Muscle layer of duodenum (tissue), 2 donors: ENCODE measurements at regions not wholly inside any gene's neighbourhood (a gene's known extent, or its start where the extent isn't known, plus 50 kb on each side); places are given as distances from the start of the nearest gene placed in this dataset.
"Not testable (repeated sequence)": the region's sequence is repeated elsewhere in the genome, so short reads cannot be mapped to it uniquely, and the experiment has no call there.

Source experiments
- H3K27ac ChIP-seq: one replicate; pipeline ENCODE4 v1.7.0; 2013; ENCODE audit warnings: mild to moderate bottlenecking, low read length
- H3K27me3 ChIP-seq: one replicate; pipeline ENCODE4 v1.7.0; 2013; ENCODE audit warnings: low read depth, mild to moderate bottlenecking, control low read depth, low read length
- H3K36me3 ChIP-seq, 2 donors: one replicate each; pipeline ENCODE4 v1.7.0; 2013; ENCODE audit warnings: low read length in 2 of 2, control low read depth in 1 of 2, mild to moderate bottlenecking in 1 of 2; ENCODE audit not compliant: insufficient read depth in 2 of 2, control insufficient read depth in 1 of 2
- H3K4me1 ChIP-seq, 2 donors: one replicate each; pipeline ENCODE4 v1.7.0; 2013; ENCODE audit warnings: low read length in 2 of 2, mild to moderate bottlenecking in 2 of 2, control low read depth in 1 of 2, moderate library complexity in 1 of 2; ENCODE audit not compliant: insufficient read depth in 2 of 2, control insufficient read depth in 1 of 2
- H3K4me3 ChIP-seq, 2 donors: one replicate each; pipeline ENCODE4 v1.7.0; 2013; ENCODE audit warnings: low read length in 2 of 2, low read depth in 1 of 2, mild to moderate bottlenecking in 1 of 2
- H3K9me3 ChIP-seq, 2 donors: one replicate each; pipeline ENCODE4 v1.7.0; 2013; ENCODE audit warnings: low read length in 2 of 2, control low read depth in 1 of 2, mild to moderate bottlenecking in 1 of 2; ENCODE audit not compliant: control insufficient read depth in 1 of 2
- donor health status: healthy.

- H3K9me3 ChIP-seq, result no peaks in the 10 kb centered on the region
- no peak overlapping the region for H3K27ac ChIP-seq
- no peaks in the 10 kb centered on the region for H3K27me3 ChIP-seq
- H3K36me3 ChIP-seq, result no peaks in the 10 kb centered on the region
- H3K4me1 ChIP-seq, result no peaks in the 10 kb centered on the region
- H3K4me3 ChIP-seq, result no peak overlapping the region
These were observed 351.9 kb upstream of the FAT1 start for GRCh38 chr4:187075514-187075913.

- H3K27me3 ChIP-seq, result no peaks in the 10 kb centered on the region
- H3K4me3 ChIP-seq, result no peak overlapping the region
- H3K36me3 ChIP-seq, result no peaks in the 10 kb centered on the region
- H3K27ac ChIP-seq, result no peak overlapping the region
- H3K9me3 ChIP-seq, result no peaks in the 10 kb centered on the region
- no peaks in the 10 kb centered on the region for H3K4me1 ChIP-seq
These were observed 354.2 kb upstream of the FAT1 start for GRCh38 chr4:187077744-187078401.

GRCh38 chr4:187084701-187085100, 361.0 kb upstream of the FAT1 start:
- Histone ChIP-seq H3K36me3 (no peaks in the 10 kb centered on the region), H3K27ac (no peak overlapping the region), H3K27me3 (no peaks in the 10 kb centered on the region), H3K9me3 (no peaks in the 10 kb centered on the region), H3K4me1 (no peaks in the 10 kb centered on the region), H3K4me3 (no peak overlapping the region)

GRCh38 chr4:187085339-187085738, 361.7 kb upstream of the FAT1 start:
- Histone ChIP-seq H3K4me1 (no peaks in the 10 kb centered on the region), H3K27ac (no peak overlapping the region), H3K27me3 (no peaks in the 10 kb centered on the region), H3K36me3 (no peaks in the 10 kb centered on the region), H3K4me3 (no peak overlapping the region), H3K9me3 (no peaks in the 10 kb centered on the region)

- Histone ChIP-seq H3K9me3 (no peaks in the 10 kb centered on the region), H3K27ac (no peak overlapping the region), H3K4me1 (no peaks in the 10 kb centered on the region), H3K27me3 (no peaks in the 10 kb centered on the region), H3K36me3 (no peaks in the 10 kb centered on the region), H3K4me3 (no peak overlapping the region)
These were observed 362.5 kb upstream of the FAT1 start for GRCh38 chr4:187086151-187086550.

GRCh38 chr4:187088070-187088799, 364.6 kb upstream of the FAT1 start:
- H3K4me1 ChIP-seq, result no peaks in the 10 kb centered on the region
- no peaks in the 10 kb centered on the region for H3K9me3 ChIP-seq
- H3K27me3 ChIP-seq, result no peaks in the 10 kb centered on the region
- no peaks in the 10 kb centered on the region for H3K36me3 ChIP-seq
- H3K4me3 ChIP-seq, result no peak overlapping the region
- no peak overlapping the region for H3K27ac ChIP-seq

GRCh38 chr4:187090401-187090800, 366.7 kb upstream of the FAT1 start:
- Histone ChIP-seq H3K27me3 (no peaks in the 10 kb centered on the region), H3K9me3 (no peaks in the 10 kb centered on the region), H3K4me3 (no peak overlapping the region), H3K4me1 (no peaks in the 10 kb centered on the region), H3K36me3 (no peaks in the 10 kb centered on the region), H3K27ac (no peak overlapping the region)

GRCh38 chr4:187090832-187091231, 367.2 kb upstream of the FAT1 start:
- H3K4me1 ChIP-seq, H3K9me3 ChIP-seq, H3K27me3 ChIP-seq, H3K27ac ChIP-seq, H3K4me3 ChIP-seq, H3K36me3 ChIP-seq: not testable (repeated sequence)

GRCh38 chr4:187094144-187094543, 370.5 kb upstream of the FAT1 start:
- no peaks in the 10 kb centered on the region for H3K27me3 ChIP-seq
- H3K27ac ChIP-seq, result no peak overlapping the region
- no peaks in the 10 kb centered on the region for H3K4me1 ChIP-seq
- H3K4me3 ChIP-seq, result no peak overlapping the region
- peaks cover 6 to 11% of the 10 kb centered on the region in 2 donors for H3K9me3 ChIP-seq
- no peaks in the 10 kb centered on the region for H3K36me3 ChIP-seq

GRCh38 chr4:187098429-187098828, 374.8 kb upstream of the FAT1 start:
- Histone ChIP-seq H3K27me3 (no peaks in the 10 kb centered on the region), H3K27ac (no peak overlapping the region), H3K4me1 (no peaks in the 10 kb centered on the region), H3K4me3 (no peak overlapping the region), H3K36me3 (no peaks in the 10 kb centered on the region), H3K9me3 (peaks cover 6 to 11% of the 10 kb centered on the region in 2 donors)

GRCh38 chr4:187103351-187103750, 379.7 kb upstream of the FAT1 start:
- H3K4me1 ChIP-seq, result no peaks in the 10 kb centered on the region
- no peaks in the 10 kb centered on the region for H3K27me3 ChIP-seq
- H3K27ac ChIP-seq, result no peak overlapping the region
- H3K9me3 ChIP-seq, result no peaks in the 10 kb centered on the region
- no peaks in the 10 kb centered on the region for H3K36me3 ChIP-seq
- no peak overlapping the region for H3K4me3 ChIP-seq

- Histone ChIP-seq H3K9me3 (no peaks in the 10 kb centered on the region), H3K27ac (no peak overlapping the region), H3K36me3 (no peaks in the 10 kb centered on the region), H3K4me1 (no peaks in the 10 kb centered on the region), H3K4me3 (no peak overlapping the region), H3K27me3 (no peaks in the 10 kb centered on the region)
These were observed 385.2 kb upstream of the FAT1 start for GRCh38 chr4:187108845-187109244.
